ENCODE measurements at regions not wholly inside any gene's neighbourhood (a gene's known extent, or its start where the extent isn't known, plus 50 kb on each side); places are given as distances from the start of the nearest gene placed in this dataset.

DNA sequence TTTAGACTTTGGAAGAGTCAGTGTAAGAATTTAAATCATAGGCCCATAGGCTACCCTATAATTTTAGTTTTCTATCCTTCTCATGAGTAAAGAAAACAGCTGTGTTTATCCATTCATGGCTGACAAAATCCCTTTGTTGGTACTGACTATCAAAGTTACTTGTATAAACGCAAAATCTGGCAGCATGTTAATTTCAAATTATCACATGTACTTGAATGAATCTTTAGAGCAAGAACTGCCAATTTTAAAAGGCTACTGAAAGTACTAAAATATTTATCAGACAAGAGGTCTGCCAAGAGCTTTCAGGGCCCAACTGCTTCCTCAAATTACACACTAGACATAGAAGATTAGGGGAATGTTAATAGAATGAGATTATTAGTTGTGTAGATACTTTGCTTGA is 66.6 kb downstream of the MYL12B start:
- Histone ChIP-seq H3K9me3 (no peaks in the 10 kb centered on the region), H3K27ac (no peak overlapping the region), H3K4me1 (no peaks in the 10 kb centered on the region), H3K27me3 (no peaks in the 10 kb centered on the region), H3K36me3 (no peaks in the 10 kb centered on the region), H3K4me3 (no peak overlapping the region)
- DNase-seq = no peak
- intact Hi-C loops (cut with DNase I) = no loop called here
- no peak for TF ChIP-seq EP300 (IDR thresholded peaks at IDR 0.05)
- no peak for TF ChIP-seq POLR2A (IDR thresholded peaks at IDR 0.05)
- no peak for TF ChIP-seq CTCF (IDR thresholded peaks at IDR 0.05)
- no peak for TF ChIP-seq POLR2AphosphoS5 (IDR thresholded peaks at IDR 0.05)
- 77 to 87% methylated on average over 1 of the region's 1 CpG for WGBS, 2 donors

DNA sequence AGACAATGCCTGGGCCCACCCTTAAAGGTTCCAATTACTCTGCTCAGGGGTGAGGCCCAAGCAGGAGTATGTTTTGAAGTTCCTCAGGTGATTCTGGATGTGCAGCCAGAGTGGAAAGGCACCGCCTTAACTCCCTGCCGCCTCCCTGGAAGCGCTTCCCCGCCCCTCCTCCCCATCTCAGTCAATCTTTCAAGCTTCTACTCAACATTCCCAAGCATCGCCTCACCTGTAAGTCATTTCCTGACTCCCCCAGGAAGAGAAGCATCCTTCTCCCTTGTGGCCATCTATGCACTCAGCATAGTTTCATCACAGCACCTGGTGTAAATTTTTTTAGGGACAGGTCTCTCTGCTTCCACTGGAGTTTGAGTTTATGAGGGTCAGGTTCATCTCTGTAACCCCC is 67.5 kb downstream of the MYL12B start:
- TF ChIP-seq EP300 (IDR thresholded peaks at IDR 0.05) (no peak), POLR2A (IDR thresholded peaks at IDR 0.05) (no peak)
- no peaks in the 10 kb centered on the region for H3K36me3 ChIP-seq
- intact Hi-C loops (cut with DNase I) = no loop called here
- H3K4me3 ChIP-seq = no peak overlapping the region
- no peak overlapping the region for H3K27ac ChIP-seq
- DNase-seq = no peak
- H3K4me1 ChIP-seq = no peaks in the 10 kb centered on the region
- no peaks in the 10 kb centered on the region for H3K27me3 ChIP-seq
- 88% methylated on average over 5 of the region's 5 CpGs for WGBS, 2 donors
- H3K9me3 ChIP-seq = no peaks in the 10 kb centered on the region

DNA sequence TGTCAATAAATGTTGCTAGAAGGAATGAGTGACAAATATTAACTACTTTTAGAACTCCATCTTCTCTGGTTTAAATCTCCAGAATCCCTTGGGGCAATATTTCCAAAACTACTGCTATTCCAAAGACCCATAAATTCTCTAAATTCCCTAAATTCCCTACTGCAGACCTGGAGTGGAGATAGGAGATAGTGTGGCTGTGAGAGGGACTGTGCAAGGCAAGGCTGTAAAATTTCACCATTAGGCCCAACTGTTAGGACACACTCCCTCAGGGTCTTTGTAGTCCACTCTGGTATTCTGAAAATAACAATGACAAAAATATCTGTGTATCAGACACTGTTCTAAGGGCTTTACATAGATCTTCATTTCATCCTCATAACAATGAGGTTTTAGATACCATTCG is 67.9 kb downstream of the MYL12B start:
- no peaks in the 10 kb centered on the region for H3K4me1 ChIP-seq
- H3K27me3 ChIP-seq = no peaks in the 10 kb centered on the region
- H3K36me3 ChIP-seq = no peaks in the 10 kb centered on the region
- no peak overlapping the region for H3K27ac ChIP-seq
- DNase-seq = no peak
- intact Hi-C loops (cut with DNase I) = no loop called here
- no peak overlapping the region for H3K4me3 ChIP-seq
- WGBS, 2 donors = 96 to 97% methylated on average over 1 of the region's 1 CpG
- H3K9me3 ChIP-seq = no peaks in the 10 kb centered on the region
- TF ChIP-seq POLR2AphosphoS5 (IDR thresholded peaks at IDR 0.05) = no peak
- no peak for TF ChIP-seq POLR2A (IDR thresholded peaks at IDR 0.05)
- no peak for TF ChIP-seq EP300 (IDR thresholded peaks at IDR 0.05)
- TF ChIP-seq CTCF (IDR thresholded peaks at IDR 0.05) = no peak

DNA sequence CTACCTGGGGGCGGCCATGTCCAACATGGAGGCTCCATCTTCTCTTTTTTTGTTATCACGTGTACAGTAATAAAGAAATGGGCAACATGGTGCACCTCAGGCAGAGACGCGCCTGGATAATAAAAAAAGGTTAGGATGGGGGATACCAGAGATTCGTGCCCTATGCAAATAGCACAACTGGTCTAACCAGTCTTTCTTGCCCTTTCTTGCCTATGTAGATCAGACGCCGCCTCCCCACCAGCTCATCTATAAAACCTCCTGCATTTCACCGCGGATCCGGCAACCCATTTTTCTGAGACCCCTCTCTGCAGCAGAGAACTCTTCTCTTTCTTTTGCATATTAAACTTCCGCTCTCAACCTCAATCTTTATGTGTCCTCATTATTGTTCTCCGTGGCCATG is 68.7 kb downstream of the MYL12B start:
- Histone ChIP-seq H3K27me3 (no peaks in the 10 kb centered on the region), H3K9me3 (no peaks in the 10 kb centered on the region), H3K36me3 (no peaks in the 10 kb centered on the region), H3K4me3 (no peak overlapping the region), H3K27ac (no peak overlapping the region), H3K4me1 (no peaks in the 10 kb centered on the region)
- DNase-seq = no peak
- TF ChIP-seq POLR2AphosphoS5 (IDR thresholded peaks at IDR 0.05) (no peak), POLR2A (IDR thresholded peaks at IDR 0.05) (no peak), CTCF (IDR thresholded peaks at IDR 0.05) (no peak), EP300 (IDR thresholded peaks at IDR 0.05) (no peak)
- intact Hi-C loops (cut with DNase I) = no loop called here
- WGBS, 2 donors = 36 to 73% methylated on average over 12 of the region's 12 CpGs

- intact Hi-C loops (cut with DNase I) = no loop called here
- TF ChIP-seq POLR2A (IDR thresholded peaks at IDR 0.05) = no peak
- TF ChIP-seq CTCF (IDR thresholded peaks at IDR 0.05) = no peak
- TF ChIP-seq POLR2AphosphoS5 (IDR thresholded peaks at IDR 0.05) = no peak
- TF ChIP-seq EP300 (IDR thresholded peaks at IDR 0.05) = no peak
Observed at GRCh38 chr18:3332376-3332775, 70.4 kb downstream of the MYL12B start.

More at GRCh38 chr18:3332376-3332775, 70.4 kb downstream of the MYL12B start:
- WGBS, 2 donors = 85 to 89% methylated on average over 2 of the region's 2 CpGs
- H3K27ac ChIP-seq = no peak overlapping the region
- no peaks in the 10 kb centered on the region for H3K36me3 ChIP-seq
- DNase-seq = no peak
- H3K4me3 ChIP-seq = no peak overlapping the region
- no peaks in the 10 kb centered on the region for H3K27me3 ChIP-seq
- H3K4me1 ChIP-seq = no peaks in the 10 kb centered on the region
- H3K9me3 ChIP-seq = no peaks in the 10 kb centered on the region
